Endothelial cell of umbilical vein (primary cell): ENCODE measurements at regions not wholly inside any gene's neighbourhood (a gene's known extent, or its start where the extent isn't known, plus 50 kb on each side); places are given as distances from the start of the nearest gene placed in this dataset.

Experiments used
- CTCF ChIP-seq, 2 donors: IDR thresholded peaks; 1 replicate in 1 of 2; 2 replicates in 1 of 2; pipeline ENCODE4 v1.5.1; 2011; ENCODE audit warnings: low read length in 2 of 2, mild to moderate bottlenecking in 2 of 2, moderate library complexity in 2 of 2, control low read depth in 1 of 2, inconsistent platforms in 1 of 2, low read depth in 1 of 2; ENCODE audit not compliant: insufficient read depth in 1 of 2; ENCODE audit errors: extremely low read depth in 1 of 2
- EZH2 ChIP-seq: IDR thresholded peaks from 2 replicates; pipeline ENCODE4 v1.6.1; 2012; ENCODE audit warnings: borderline replicate concordance, low read depth, mild to moderate bottlenecking, moderate library complexity, low read length, inconsistent platforms; ENCODE audit not compliant: severe bottlenecking
- GATA2 ChIP-seq: IDR thresholded peaks from 2 replicates; pipeline ENCODE4 v1.7.0; 2011; ENCODE audit warnings: low read depth, mild to moderate bottlenecking, moderate library complexity, mixed read lengths, low read length; ENCODE audit not compliant: insufficient read length, insufficient read depth
- MYC ChIP-seq: IDR thresholded peaks from one replicate; pipeline ENCODE4 v1.6.1; 2011; ENCODE audit warnings: mild to moderate bottlenecking, low read depth, low read length
- POLR2A ChIP-seq: IDR thresholded peaks from 2 replicates; pipeline ENCODE4 v1.6.1; 2012; ENCODE audit warnings: low read depth, mild to moderate bottlenecking, control low read depth, low read length
- POLR2AphosphoS5 ChIP-seq: IDR thresholded peaks from 2 replicates; pipeline ENCODE4 v1.6.1; 2012; ENCODE audit warnings: low read depth, mild to moderate bottlenecking, control low read depth, low read length, moderate library complexity; ENCODE audit not compliant: insufficient read depth

- TF ChIP-seq CTCF (IDR thresholded peaks at IDR 0.05; ENCODE audit: extremely low read depth in 1 of 2, insufficient read depth in 1 of 2, low read depth in 1 of 2, low read length in 2 of 2) (no peak), GATA2 (no peak), POLR2A (no peak), MYC (no peak), POLR2AphosphoS5 (no peak), EZH2 (no peak)
Measured at GRCh38 chr5:82341325-82341724, 63.2 kb upstream of the RPS23 start.
